Ectodermal cell (in vitro differentiated cells): ENCODE measurements at regions not wholly inside any gene's neighbourhood (a gene's known extent, or its start where the extent isn't known, plus 50 kb on each side); places are given as distances from the start of the nearest gene placed in this dataset.

ENCODE experiments used
- H3K27ac ChIP-seq: 2 replicates; pipeline ENCODE4 v1.7.0; 2013; ENCODE audit warnings: mild to moderate bottlenecking, low read depth, low read length; ENCODE audit not compliant: insufficient read depth, poor library complexity, severe bottlenecking
- H3K27me3 ChIP-seq: 2 replicates; pipeline ENCODE4 v1.7.0; 2013; ENCODE audit warnings: mild to moderate bottlenecking, low read length; ENCODE audit not compliant: insufficient read depth, control insufficient read depth, poor library complexity, severe bottlenecking
- H3K36me3 ChIP-seq: one replicate; pipeline ENCODE4 v1.7.0; 2013; ENCODE audit warnings: low read length; ENCODE audit not compliant: control insufficient read depth, insufficient read depth
- H3K4me1 ChIP-seq: one replicate; pipeline ENCODE4 v1.7.0; 2013; ENCODE audit warnings: low read length; ENCODE audit not compliant: control insufficient read depth, insufficient read depth
- H3K4me3 ChIP-seq: 2 replicates; pipeline ENCODE4 v1.7.0; 2013; ENCODE audit warnings: low read depth, low read length, control low read depth; ENCODE audit not compliant: insufficient read depth
- H3K9me3 ChIP-seq: 2 replicates; pipeline ENCODE4 v1.7.0; 2013; ENCODE audit warnings: mild to moderate bottlenecking, low read length, moderate library complexity; ENCODE audit not compliant: control insufficient read depth
- WGBS, 2 experiments: methylation state at CpG; one replicate each; pipeline ENCODE4 v1.1.7; 2013; ENCODE audit warnings: missing lambda C conversion rate in 2 of 2; 5-methylcytosine and 5-hydroxymethylcytosine counted together

- Histone ChIP-seq H3K4me1 (no peaks in the 10 kb centered on the region), H3K9me3 (no peaks in the 10 kb centered on the region), H3K36me3 (no peaks in the 10 kb centered on the region), H3K27ac (no peak overlapping the region), H3K4me3 (no peak overlapping the region), H3K27me3 (no peaks in the 10 kb centered on the region)
- 87 to 92% methylated on average over 3 of the region's 3 CpGs for WGBS, 2 experiments
Observed at GRCh38 chr13:90415902-90416301, 931.6 kb upstream of the MIR17HG start.

- 86 to 88% methylated on average over 5 of the region's 5 CpGs for WGBS, 2 experiments
- no peaks in the 10 kb centered on the region for H3K4me1 ChIP-seq
- H3K9me3 ChIP-seq = no peaks in the 10 kb centered on the region
- no peaks in the 10 kb centered on the region for H3K27me3 ChIP-seq
- no peak overlapping the region for H3K27ac ChIP-seq
- no peak overlapping the region for H3K4me3 ChIP-seq
- no peaks in the 10 kb centered on the region for H3K36me3 ChIP-seq
Observed at GRCh38 chr13:90416519-90416918, 931.0 kb upstream of the MIR17HG start.

GRCh38 chr13:90416938-90417337, 930.5 kb upstream of the MIR17HG start:
- Histone ChIP-seq H3K9me3 (no peaks in the 10 kb centered on the region), H3K36me3 (no peaks in the 10 kb centered on the region), H3K27me3 (no peaks in the 10 kb centered on the region), H3K4me1 (no peaks in the 10 kb centered on the region), H3K27ac (no peak overlapping the region), H3K4me3 (no peak overlapping the region)
- WGBS, 2 experiments = 43 to 86% methylated on average over 1 of the region's 1 CpG

- H3K9me3 ChIP-seq = no peaks in the 10 kb centered on the region
- no peaks in the 10 kb centered on the region for H3K36me3 ChIP-seq
- H3K27ac ChIP-seq = no peak overlapping the region
- H3K4me1 ChIP-seq = no peaks in the 10 kb centered on the region
- 88 to 100% methylated on average over 1 to 2 of the region's 2 CpGs for WGBS, 2 experiments
- H3K4me3 ChIP-seq = no peak overlapping the region
- no peaks in the 10 kb centered on the region for H3K27me3 ChIP-seq
Observed at GRCh38 chr13:90420683-90421082, 926.8 kb upstream of the MIR17HG start.

- H3K27me3 ChIP-seq = no peaks in the 10 kb centered on the region
- no peaks in the 10 kb centered on the region for H3K4me1 ChIP-seq
- H3K27ac ChIP-seq = no peak overlapping the region
- H3K4me3 ChIP-seq = no peak overlapping the region
- WGBS, 2 experiments = 44 to 45% methylated on average over 8 of the region's 8 CpGs
- H3K9me3 ChIP-seq = no peaks in the 10 kb centered on the region
- H3K36me3 ChIP-seq = no peaks in the 10 kb centered on the region
Observed at GRCh38 chr13:90427322-90428272, 919.9 kb upstream of the MIR17HG start.

GRCh38 chr13:90428522-90429210, 918.8 kb upstream of the MIR17HG start:
- H3K36me3 ChIP-seq = no peaks in the 10 kb centered on the region
- no peak overlapping the region for H3K4me3 ChIP-seq
- no peaks in the 10 kb centered on the region for H3K9me3 ChIP-seq
- H3K4me1 ChIP-seq = no peaks in the 10 kb centered on the region
- 93 to 96% methylated on average over 9 to 11 of the region's 12 CpGs for WGBS, 2 experiments
- H3K27me3 ChIP-seq = no peaks in the 10 kb centered on the region
- no peak overlapping the region for H3K27ac ChIP-seq

- Histone ChIP-seq H3K4me3 (no peak overlapping the region), H3K9me3 (no peaks in the 10 kb centered on the region), H3K4me1 (no peaks in the 10 kb centered on the region), H3K27me3 (no peaks in the 10 kb centered on the region), H3K36me3 (no peaks in the 10 kb centered on the region), H3K27ac (no peak overlapping the region)
- no CpG with 5 or more reads among the region's 2 CpGs for WGBS, 2 experiments
Observed at GRCh38 chr13:90430127-90430526, 917.4 kb upstream of the MIR17HG start.

GRCh38 chr13:90436697-90437096, 910.8 kb upstream of the MIR17HG start:
- Histone ChIP-seq H3K9me3 (no peaks in the 10 kb centered on the region), H3K36me3 (no peaks in the 10 kb centered on the region), H3K27me3 (no peaks in the 10 kb centered on the region), H3K4me1 (no peaks in the 10 kb centered on the region), H3K4me3 (no peak overlapping the region), H3K27ac (no peak overlapping the region)
- 93 to 95% methylated on average over 2 to 4 of the region's 4 CpGs for WGBS, 2 experiments

GRCh38 chr13:90438576-90438975, 908.9 kb upstream of the MIR17HG start:
- WGBS, 2 experiments = 90 to 100% methylated on average over 1 to 3 of the region's 3 CpGs
- Histone ChIP-seq H3K9me3 (no peaks in the 10 kb centered on the region), H3K27ac (no peak overlapping the region), H3K4me1 (no peaks in the 10 kb centered on the region), H3K4me3 (no peak overlapping the region), H3K36me3 (no peaks in the 10 kb centered on the region), H3K27me3 (no peaks in the 10 kb centered on the region)

- WGBS, 2 experiments = 83 to 100% methylated on average over 1 to 2 of the region's 3 CpGs
- Histone ChIP-seq H3K9me3 (no peaks in the 10 kb centered on the region), H3K36me3 (no peaks in the 10 kb centered on the region), H3K27me3 (no peaks in the 10 kb centered on the region), H3K4me1 (peaks cover 23% of the 10 kb centered on the region), H3K4me3 (no peak overlapping the region), H3K27ac (no peak overlapping the region)
Observed at GRCh38 chr13:90443268-90443667, 904.2 kb upstream of the MIR17HG start.
